ENCODE measurements at regions not wholly inside any gene's neighbourhood (a gene's known extent, or its start where the extent isn't known, plus 50 kb on each side); places are given as distances from the start of the nearest gene placed in this dataset.

DNA sequence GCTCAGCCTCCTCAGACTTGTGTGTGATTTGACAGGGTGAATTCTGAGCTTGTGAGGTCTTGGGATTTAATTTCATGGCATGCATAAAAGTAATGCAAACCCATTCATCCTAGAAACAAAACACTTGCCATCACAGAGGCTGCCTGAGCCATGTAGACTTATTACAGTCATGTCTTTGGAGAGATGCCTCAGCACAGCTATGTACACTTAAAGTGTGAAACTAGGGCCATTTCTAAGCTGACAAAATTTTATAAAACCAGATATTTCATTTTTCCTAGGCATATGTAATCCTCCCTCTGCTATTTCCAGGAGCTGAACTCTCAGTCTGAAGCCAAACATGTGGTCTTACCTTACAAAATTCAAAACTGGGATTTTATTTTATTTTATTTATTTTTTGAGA is 322.2 kb upstream of the SPHKAP start:
- no peak overlapping the region for H3K4me3 ChIP-seq
- H3K27me3 ChIP-seq (ENCODE audit: low read depth): no peaks in the 10 kb centered on the region
- DNase-seq (ENCODE audit: low spot score in 2 of 2): no peak
- no peaks in the 10 kb centered on the region for H3K36me3 ChIP-seq (replicated peaks)
- no peaks in the 10 kb centered on the region for H3K4me1 ChIP-seq
- H3K9me3 ChIP-seq: no peaks in the 10 kb centered on the region
- in situ Hi-C loops (cut with MboI; ENCODE audit: low sequenced_read_pairs): no loop called here

DNA sequence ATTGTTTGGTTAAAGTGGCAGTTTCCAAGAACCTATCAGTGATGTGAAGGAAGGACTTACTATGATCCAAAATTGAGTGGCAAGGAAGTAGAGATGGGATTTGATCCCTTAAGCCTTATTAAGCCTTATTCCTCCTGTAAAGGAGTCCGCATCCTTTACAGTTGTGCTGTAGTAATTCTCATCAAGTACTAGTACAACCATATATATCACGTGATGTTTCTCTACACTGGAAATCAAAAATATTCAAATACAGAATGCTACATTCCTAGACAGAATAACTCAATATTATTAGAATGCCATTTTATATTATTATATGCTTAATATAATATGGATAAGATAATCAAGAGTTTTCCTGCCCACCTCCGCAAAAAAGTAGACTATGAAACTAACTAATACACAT is 312.4 kb upstream of the SPHKAP start:
- H3K9me3 ChIP-seq: no peaks in the 10 kb centered on the region
- H3K36me3 ChIP-seq (replicated peaks): no peaks in the 10 kb centered on the region
- in situ Hi-C loops (cut with MboI; ENCODE audit: low sequenced_read_pairs): no loop called here
- H3K27me3 ChIP-seq (ENCODE audit: low read depth): no peaks in the 10 kb centered on the region
- no peak overlapping the region for H3K4me3 ChIP-seq
- no peak for DNase-seq (ENCODE audit: low spot score in 2 of 2)
- no peaks in the 10 kb centered on the region for H3K4me1 ChIP-seq

DNA sequence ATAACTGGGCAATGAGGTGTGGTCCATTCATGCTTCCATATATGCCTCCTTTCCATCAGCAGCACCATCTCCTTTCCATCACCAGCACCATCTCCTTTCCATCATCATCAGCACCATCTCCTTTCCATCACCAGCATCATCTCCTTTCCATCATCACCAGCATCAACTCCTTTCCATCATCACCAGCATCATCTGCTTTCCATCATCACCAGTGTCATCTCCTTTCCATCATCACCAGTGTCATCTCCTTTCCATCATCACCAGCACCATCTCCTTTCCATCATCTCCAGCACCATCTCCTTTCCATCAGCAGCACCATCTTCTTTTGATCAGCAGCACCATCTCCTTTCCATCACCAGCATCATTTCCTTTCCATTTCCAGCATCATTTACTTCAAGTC is 297.5 kb upstream of the SPHKAP start:
- DNase-seq (ENCODE audit: low spot score in 2 of 2): no peak
- Histone ChIP-seq H3K27me3 (ENCODE audit: low read depth) (no peaks in the 10 kb centered on the region), H3K4me3 (no peak overlapping the region), H3K36me3 (replicated peaks) (no peaks in the 10 kb centered on the region), H3K4me1 (no peaks in the 10 kb centered on the region), H3K9me3 (no peaks in the 10 kb centered on the region)
- in situ Hi-C loops (cut with MboI; ENCODE audit: low sequenced_read_pairs): no loop called here

DNA sequence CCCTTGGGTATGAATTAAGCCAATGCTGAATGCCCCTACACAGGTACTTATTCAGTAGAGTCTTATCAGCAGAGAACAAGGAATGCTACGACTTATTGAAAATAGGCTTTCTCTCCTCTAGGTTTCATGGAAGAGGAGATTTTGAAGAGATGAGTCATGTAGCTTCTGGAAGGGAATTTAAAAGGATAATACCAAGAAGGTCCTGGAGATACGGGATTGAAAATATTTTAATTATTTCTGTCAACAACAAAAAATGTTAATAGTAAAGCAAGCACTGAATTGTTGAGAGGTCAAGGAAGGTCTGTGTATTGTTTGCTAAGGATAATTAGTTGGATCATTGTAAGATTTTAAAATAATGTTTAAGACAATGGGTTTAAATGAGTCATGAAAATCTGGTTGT is 293.0 kb upstream of the SPHKAP start:
- Histone ChIP-seq H3K9me3 (no peaks in the 10 kb centered on the region), H3K27me3 (ENCODE audit: low read depth) (no peaks in the 10 kb centered on the region)
- no peak for DNase-seq (ENCODE audit: low spot score in 2 of 2)

DNA sequence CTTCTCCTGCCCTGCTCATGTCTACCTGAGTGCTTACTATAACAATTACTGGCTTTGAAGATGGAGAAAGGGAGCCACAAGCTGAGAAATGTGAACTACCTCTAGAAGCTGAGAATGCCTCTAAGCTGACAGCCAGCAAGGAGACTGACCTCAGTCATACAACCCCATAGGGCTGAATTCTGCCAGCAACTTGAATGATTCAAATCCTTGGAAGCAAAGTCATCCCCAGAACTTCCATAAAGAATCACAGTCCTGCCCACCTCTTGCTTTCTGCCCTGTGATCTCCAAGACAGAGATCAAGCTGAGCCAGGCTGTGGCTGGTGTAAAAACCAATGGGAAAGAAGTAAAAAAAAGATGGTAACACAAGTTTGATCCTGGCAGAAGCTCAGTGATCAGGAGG is 288.2 kb upstream of the SPHKAP start:
- Histone ChIP-seq H3K27me3 (ENCODE audit: low read depth) (no peaks in the 10 kb centered on the region), H3K4me1 (no peaks in the 10 kb centered on the region), H3K9me3 (no peaks in the 10 kb centered on the region), H3K36me3 (replicated peaks) (no peaks in the 10 kb centered on the region), H3K4me3 (no peak overlapping the region)
- in situ Hi-C loops (cut with MboI; ENCODE audit: low sequenced_read_pairs): no loop called here
- no peak for DNase-seq (ENCODE audit: low spot score in 2 of 2)

More for the DNA sequence above, 293.0 kb upstream of the SPHKAP start:
- H3K4me1 ChIP-seq: no peaks in the 10 kb centered on the region
- in situ Hi-C loops (cut with MboI; ENCODE audit: low sequenced_read_pairs): no loop called here
- H3K4me3 ChIP-seq: no peak overlapping the region
- no peaks in the 10 kb centered on the region for H3K36me3 ChIP-seq (replicated peaks)

DNA sequence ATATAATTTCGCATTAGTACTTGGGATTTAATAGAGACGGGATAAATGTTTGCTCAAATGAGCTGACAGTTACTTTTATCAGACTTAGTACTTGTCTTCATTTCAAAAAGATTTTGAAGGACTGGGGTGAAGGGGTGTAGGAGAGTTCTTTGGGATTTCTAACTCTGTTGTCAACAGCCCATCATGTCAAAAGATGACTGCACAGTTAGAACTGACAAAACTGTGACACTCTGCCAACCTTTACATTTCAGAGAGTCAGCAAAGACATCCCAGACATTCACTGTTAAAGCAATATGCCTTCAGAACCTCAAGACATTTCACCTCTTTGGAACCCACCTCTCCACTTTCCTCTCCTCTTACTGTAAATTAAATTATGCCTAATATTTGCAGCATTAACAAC is 285.4 kb upstream of the SPHKAP start:
- no peaks in the 10 kb centered on the region for H3K4me1 ChIP-seq
- no peak overlapping the region for H3K4me3 ChIP-seq
- no peaks in the 10 kb centered on the region for H3K27me3 ChIP-seq (ENCODE audit: low read depth)
- no peak for DNase-seq (ENCODE audit: low spot score in 2 of 2)
- in situ Hi-C loops (cut with MboI; ENCODE audit: low sequenced_read_pairs): no loop called here
- no peaks in the 10 kb centered on the region for H3K36me3 ChIP-seq (replicated peaks)
- no peaks in the 10 kb centered on the region for H3K9me3 ChIP-seq

DNA sequence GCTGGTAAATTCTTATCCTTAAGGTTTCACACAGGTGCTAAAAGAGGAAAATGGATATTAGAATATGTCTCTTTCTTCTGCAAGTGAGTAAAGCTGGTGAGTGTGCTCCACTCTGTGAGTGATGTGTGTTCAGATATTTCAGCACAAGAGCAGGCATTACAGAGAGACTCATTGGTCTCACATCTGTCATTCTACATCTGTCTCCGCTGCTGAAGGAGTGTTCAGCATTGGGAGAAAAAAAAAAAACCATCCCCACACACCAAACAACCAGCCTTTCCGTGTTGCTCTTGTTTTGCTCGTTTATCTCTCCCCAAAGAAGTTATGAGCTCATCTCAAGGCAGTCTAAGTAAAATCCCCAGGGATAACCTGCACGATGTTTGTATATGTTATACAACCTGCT is 283.9 kb upstream of the SPHKAP start:
- DNase-seq (ENCODE audit: low spot score in 2 of 2): no peak
- Histone ChIP-seq H3K27me3 (ENCODE audit: low read depth) (no peaks in the 10 kb centered on the region), H3K9me3 (no peaks in the 10 kb centered on the region), H3K36me3 (replicated peaks) (no peaks in the 10 kb centered on the region), H3K4me1 (no peaks in the 10 kb centered on the region), H3K4me3 (no peak overlapping the region)
- in situ Hi-C loops (cut with MboI; ENCODE audit: low sequenced_read_pairs): no loop called here

DNA sequence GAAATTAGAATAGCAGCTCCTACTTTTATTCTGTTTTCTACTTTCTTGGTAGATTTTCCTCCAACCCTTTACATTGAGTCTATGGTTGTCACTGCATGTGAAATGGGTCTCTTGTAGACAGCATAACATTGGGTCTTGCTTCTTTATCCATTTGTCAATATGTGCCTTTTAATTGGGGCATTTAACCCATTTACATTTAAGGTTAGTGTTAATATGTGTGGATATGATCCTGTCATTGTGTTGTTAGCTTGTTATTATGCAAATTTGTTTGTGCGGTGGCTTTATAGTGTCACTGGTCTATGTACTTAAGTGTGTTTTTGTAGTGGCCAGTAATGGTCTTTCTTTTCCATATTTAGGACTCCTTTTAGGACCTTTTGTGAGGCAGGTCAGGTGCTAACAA is 276.9 kb upstream of the SPHKAP start:
- Histone ChIP-seq H3K9me3 (no peaks in the 10 kb centered on the region), H3K27me3 (ENCODE audit: low read depth) (no peaks in the 10 kb centered on the region), H3K36me3 (replicated peaks) (no peaks in the 10 kb centered on the region), H3K4me3 (no peak overlapping the region), H3K4me1 (no peaks in the 10 kb centered on the region)
- no peak for DNase-seq (ENCODE audit: low spot score in 2 of 2)
- in situ Hi-C loops (cut with MboI; ENCODE audit: low sequenced_read_pairs): no loop called here

DNA sequence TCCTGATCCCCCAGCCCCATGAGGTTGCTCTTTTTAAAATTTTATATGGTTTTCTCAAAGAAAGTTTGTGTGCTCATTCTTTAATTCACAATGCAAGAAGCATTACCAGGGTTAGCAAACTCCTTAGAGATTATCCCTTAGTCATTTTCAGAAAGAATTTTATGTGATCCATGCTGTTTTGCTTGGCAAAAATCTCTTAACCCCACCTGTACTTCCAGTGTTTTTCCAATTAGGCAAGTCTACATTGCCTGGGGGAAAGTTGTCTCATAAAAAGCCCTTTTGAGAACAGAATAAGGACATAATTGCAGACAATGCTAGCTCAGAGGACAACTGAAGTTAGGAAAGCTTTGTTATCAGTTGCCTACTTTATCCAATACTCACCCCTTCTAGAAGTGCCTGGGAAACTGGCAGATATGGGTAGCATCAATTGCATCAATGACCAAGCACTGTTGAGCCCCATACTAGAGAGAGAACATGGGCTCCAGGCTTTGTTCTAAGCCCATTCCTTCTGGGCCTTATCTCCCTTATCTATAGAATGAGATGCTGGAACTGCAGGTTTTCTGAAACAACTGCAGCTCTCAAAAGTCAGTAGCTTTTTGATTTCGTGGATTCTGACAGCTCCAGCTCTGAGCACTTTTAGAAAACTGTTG is 265.9 kb upstream of the SPHKAP start:
- in situ Hi-C loops (cut with MboI; ENCODE audit: low sequenced_read_pairs): no loop called here
- peak in 1 of 2 experiments; percentile 51 for DNase-seq (ENCODE audit: low spot score in 2 of 2)
- Histone ChIP-seq H3K4me3 (no peak overlapping the region), H3K27me3 (ENCODE audit: low read depth) (no peaks in the 10 kb centered on the region), H3K4me1 (no peaks in the 10 kb centered on the region), H3K36me3 (replicated peaks) (no peaks in the 10 kb centered on the region), H3K9me3 (no peaks in the 10 kb centered on the region)

DNA sequence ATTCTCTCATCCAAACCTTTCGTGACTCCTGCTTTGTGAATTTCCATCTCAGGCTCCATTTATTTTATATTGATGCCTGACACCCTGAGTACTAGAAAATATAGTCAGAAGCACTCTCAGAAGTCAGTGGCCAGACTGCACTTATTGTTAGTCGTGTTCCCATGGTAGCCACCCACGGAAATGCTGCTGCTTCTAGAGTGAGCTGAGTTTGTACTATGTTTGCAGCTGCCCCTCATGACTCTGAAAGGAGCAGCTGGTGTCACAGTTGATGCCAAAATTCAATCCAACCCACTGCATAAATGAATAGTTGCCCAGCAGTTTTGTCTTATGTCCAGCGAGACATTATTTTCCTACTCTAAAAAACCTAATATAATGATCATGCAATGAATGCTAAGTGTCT is 265.2 kb upstream of the SPHKAP start:
- peak; percentile 19 to 21 for DNase-seq (ENCODE audit: low spot score in 2 of 2)
- no peaks in the 10 kb centered on the region for H3K9me3 ChIP-seq
- no peak overlapping the region for H3K4me3 ChIP-seq
- H3K4me1 ChIP-seq: no peaks in the 10 kb centered on the region
- in situ Hi-C loops (cut with MboI; ENCODE audit: low sequenced_read_pairs): no loop called here
- no peaks in the 10 kb centered on the region for H3K36me3 ChIP-seq (replicated peaks)
- no peaks in the 10 kb centered on the region for H3K27me3 ChIP-seq (ENCODE audit: low read depth)

DNA sequence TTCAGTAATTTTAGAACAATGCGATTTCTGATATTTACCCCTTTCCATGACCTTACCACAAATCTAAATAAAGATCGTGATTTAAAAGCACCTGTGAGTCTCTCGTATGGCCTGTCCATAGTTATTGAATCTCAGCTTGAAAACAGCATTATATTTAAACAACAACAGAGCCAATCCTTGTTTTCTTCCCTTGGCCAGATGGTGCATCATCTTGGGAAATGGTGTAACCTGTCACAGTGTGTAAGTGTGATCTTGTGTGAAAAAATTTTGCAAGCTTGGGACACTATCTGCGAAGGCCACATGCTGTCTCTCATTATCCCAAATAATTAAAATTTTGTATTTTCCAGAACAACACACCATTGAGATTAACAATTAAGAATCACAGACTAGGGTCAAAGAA is 262.7 kb upstream of the SPHKAP start:
- H3K36me3 ChIP-seq (replicated peaks): no peaks in the 10 kb centered on the region
- no peak for DNase-seq (ENCODE audit: low spot score in 2 of 2)
- no peaks in the 10 kb centered on the region for H3K4me1 ChIP-seq
- H3K9me3 ChIP-seq: no peaks in the 10 kb centered on the region
- H3K27me3 ChIP-seq (ENCODE audit: low read depth): no peaks in the 10 kb centered on the region
- in situ Hi-C loops (cut with MboI; ENCODE audit: low sequenced_read_pairs): no loop called here
- no peak overlapping the region for H3K4me3 ChIP-seq

DNA sequence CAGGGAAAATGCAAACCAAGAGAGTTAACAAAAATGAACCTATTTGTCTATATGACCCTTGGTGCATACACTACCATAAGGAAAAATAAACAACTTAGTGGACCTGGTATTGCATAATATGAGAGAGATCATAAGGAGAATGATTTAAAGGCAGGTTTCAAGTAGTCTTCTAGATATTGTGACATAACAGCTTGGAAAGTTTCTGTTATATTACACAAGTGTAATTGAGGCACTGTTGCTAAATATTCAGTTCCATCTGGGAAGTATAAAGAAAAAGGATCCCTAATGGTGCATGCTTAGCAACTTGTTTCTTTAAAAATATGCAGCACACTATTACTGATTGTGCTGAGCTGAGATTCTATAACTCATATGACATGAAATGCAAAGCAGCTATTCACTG is 252.2 kb upstream of the SPHKAP start:
- H3K4me1 ChIP-seq: no peaks in the 10 kb centered on the region
- no peaks in the 10 kb centered on the region for H3K9me3 ChIP-seq
- no peaks in the 10 kb centered on the region for H3K36me3 ChIP-seq (replicated peaks)
- H3K4me3 ChIP-seq: no peak overlapping the region
- H3K27me3 ChIP-seq (ENCODE audit: low read depth): no peaks in the 10 kb centered on the region
- in situ Hi-C loops (cut with MboI; ENCODE audit: low sequenced_read_pairs): no loop called here
- DNase-seq (ENCODE audit: low spot score in 2 of 2): no peak

DNA sequence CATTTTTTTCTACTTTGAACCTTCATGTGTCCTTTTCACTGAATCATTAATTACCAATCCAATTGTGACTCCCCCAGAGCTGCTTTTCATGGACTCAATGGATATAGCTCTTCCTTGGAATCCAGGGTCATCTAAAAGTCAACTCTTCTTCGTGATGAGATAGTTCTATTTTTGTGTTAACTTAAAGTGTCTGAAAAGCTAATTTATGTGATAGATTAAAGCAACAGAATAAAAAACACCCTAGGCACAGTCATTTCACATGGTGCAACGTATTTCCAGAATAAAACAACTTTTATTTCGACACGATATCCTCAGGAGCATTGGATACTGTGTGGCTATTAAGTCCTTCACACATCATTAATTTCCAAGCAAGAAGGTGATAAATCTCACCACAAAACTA is 250.6 kb upstream of the SPHKAP start:
- no peaks in the 10 kb centered on the region for H3K4me1 ChIP-seq
- in situ Hi-C loops (cut with MboI; ENCODE audit: low sequenced_read_pairs): no loop called here
- no peaks in the 10 kb centered on the region for H3K9me3 ChIP-seq

DNA sequence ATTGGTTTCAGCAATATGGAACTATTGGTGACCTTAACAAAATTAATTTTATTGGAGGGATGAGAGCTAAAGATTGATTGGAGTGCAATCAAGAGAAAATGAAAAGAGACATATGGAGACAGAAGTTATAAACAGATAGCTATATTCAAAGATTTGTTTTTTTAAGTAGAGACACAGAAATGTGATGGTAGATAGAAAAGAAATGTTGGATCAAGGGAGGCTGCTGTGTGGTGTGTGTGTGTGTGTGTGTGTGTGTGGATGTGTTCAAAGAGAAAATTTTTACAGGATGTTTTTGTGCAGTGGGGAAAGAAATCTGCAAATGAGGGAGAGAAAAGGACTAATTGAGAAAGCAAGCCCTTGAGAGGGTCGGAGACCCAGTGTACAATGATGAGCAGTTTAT is 249.5 kb upstream of the SPHKAP start:
- Histone ChIP-seq H3K36me3 (replicated peaks) (no peaks in the 10 kb centered on the region), H3K9me3 (no peaks in the 10 kb centered on the region), H3K4me1 (no peaks in the 10 kb centered on the region), H3K4me3 (no peak overlapping the region), H3K27me3 (ENCODE audit: low read depth) (no peaks in the 10 kb centered on the region)
- in situ Hi-C loops (cut with MboI; ENCODE audit: low sequenced_read_pairs): no loop called here
- no peak for DNase-seq (ENCODE audit: low spot score in 2 of 2)

More for the DNA sequence above, 250.6 kb upstream of the SPHKAP start:
- Histone ChIP-seq H3K27me3 (ENCODE audit: low read depth) (no peaks in the 10 kb centered on the region), H3K36me3 (replicated peaks) (no peaks in the 10 kb centered on the region), H3K4me3 (no peak overlapping the region)
- no peak for DNase-seq (ENCODE audit: low spot score in 2 of 2)

DNA sequence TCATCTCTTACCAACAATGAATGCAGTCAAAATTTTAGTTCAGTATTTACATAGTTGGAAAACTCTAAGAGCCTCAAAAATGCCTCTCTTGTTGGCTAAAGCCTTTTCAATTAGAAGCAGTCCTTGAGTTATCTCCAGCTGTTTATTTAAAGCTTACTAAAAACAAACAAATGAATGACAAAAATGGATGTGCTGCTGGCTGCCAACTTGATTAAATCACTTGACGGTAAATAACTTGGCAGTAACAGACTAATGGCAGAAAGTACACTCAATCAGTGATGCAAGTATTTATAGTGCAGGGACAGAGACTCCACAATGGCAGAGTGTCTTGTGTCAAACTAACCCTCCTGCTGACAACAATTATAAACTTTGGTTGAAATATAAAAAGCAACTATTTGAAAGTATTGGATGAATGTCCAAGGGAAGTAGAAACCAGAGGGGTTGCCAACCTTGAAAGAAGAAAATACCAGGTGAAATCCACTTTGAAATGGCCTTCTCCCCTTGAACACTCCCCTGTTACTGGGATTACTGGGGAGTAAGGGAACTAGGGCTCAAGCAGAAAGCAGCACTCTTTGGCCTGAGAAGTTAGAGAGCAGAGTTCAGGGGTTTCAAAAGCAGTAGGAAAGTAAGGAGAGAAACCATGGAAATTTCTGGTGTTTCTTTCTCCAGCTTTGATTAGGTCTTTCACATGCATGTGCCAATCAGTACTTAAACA is 245.2 kb upstream of the SPHKAP start:
- Histone ChIP-seq H3K4me1 (no peaks in the 10 kb centered on the region), H3K27me3 (ENCODE audit: low read depth) (no peaks in the 10 kb centered on the region), H3K4me3 (no peak overlapping the region), H3K36me3 (replicated peaks) (no peaks in the 10 kb centered on the region), H3K9me3 (no peaks in the 10 kb centered on the region)
- no peak for DNase-seq (ENCODE audit: low spot score in 2 of 2)
- in situ Hi-C loops (cut with MboI; ENCODE audit: low sequenced_read_pairs): no loop called here

Measured in HAP-1 (cell line).